ENCODE measurements at regions not wholly inside any gene's neighbourhood (a gene's known extent, or its start where the extent isn't known, plus 50 kb on each side); places are given as distances from the start of the nearest gene placed in this dataset.

GRCh38 chr2:118388771-118389170, 300.5 kb downstream of the INSIG2 start:
- no peak overlapping the region for H3K56ac ChIP-seq (ENCODE audit: low read length)
- H3K4me1 ChIP-seq (ENCODE audit: control insufficient read depth, low read depth, low read length): no peaks in the 10 kb centered on the region
- DNase-seq: no peak
- no peak overlapping the region for H4K8ac ChIP-seq (ENCODE audit: low read depth, low read length)
- H3K4me3 ChIP-seq (ENCODE audit: low read length): no peak overlapping the region
- H3K4ac ChIP-seq (ENCODE audit: low read depth, low read length): no peak overlapping the region
- no peak overlapping the region for H3K4me2 ChIP-seq (ENCODE audit: low read length)
- no peak overlapping the region for H3K18ac ChIP-seq (ENCODE audit: low read length)
- H2BK120ac ChIP-seq (ENCODE audit: low read depth, low read length): no peak overlapping the region
- WGBS (ENCODE audit: extremely low coverage, insufficient coverage, low lambda C conversion rate): 100% methylated on average over 1 of the region's 2 CpGs
- no peaks in the 10 kb centered on the region for H3K79me2 ChIP-seq (ENCODE audit: control insufficient read depth, insufficient read depth, low read length)
- no peaks in the 10 kb centered on the region for H3K36me3 ChIP-seq (ENCODE audit: control insufficient read depth, insufficient read depth, low read length)
- no peak overlapping the region for H3K23ac ChIP-seq (ENCODE audit: low read length)
- no peaks in the 10 kb centered on the region for H3K27me3 ChIP-seq (ENCODE audit: insufficient read depth, low read length, poor library complexity)
- no peak overlapping the region for H3K27ac ChIP-seq (ENCODE audit: low read depth, low read length)
- no peak overlapping the region for H3K9ac ChIP-seq (ENCODE audit: low read length)
- no peak overlapping the region for H2BK5ac ChIP-seq (ENCODE audit: low read length)
- H2BK15ac ChIP-seq (replicated peaks; ENCODE audit: low read depth): no peak overlapping the region
- no peak overlapping the region for H4K5ac ChIP-seq (ENCODE audit: low read length)
- no peaks in the 10 kb centered on the region for H3K79me1 ChIP-seq (ENCODE audit: low read length)
- no peak overlapping the region for H2AK5ac ChIP-seq (ENCODE audit: low read length)

- H2BK120ac ChIP-seq (ENCODE audit: low read depth, low read length): no peak overlapping the region
- no peak overlapping the region for H3K18ac ChIP-seq (ENCODE audit: low read length)
- no peak overlapping the region for H3K4me2 ChIP-seq (ENCODE audit: low read length)
- no peak overlapping the region for H3K9ac ChIP-seq (ENCODE audit: low read length)
- no peak overlapping the region for H2BK15ac ChIP-seq (replicated peaks; ENCODE audit: low read depth)
- no peaks in the 10 kb centered on the region for H3K27me3 ChIP-seq (ENCODE audit: insufficient read depth, low read length, poor library complexity)
- no peak overlapping the region for H3K56ac ChIP-seq (ENCODE audit: low read length)
- H3K4me1 ChIP-seq (ENCODE audit: control insufficient read depth, low read depth, low read length): no peaks in the 10 kb centered on the region
- H3K4me3 ChIP-seq (ENCODE audit: low read length): no peak overlapping the region
- no peak overlapping the region for H3K23ac ChIP-seq (ENCODE audit: low read length)
- H3K79me1 ChIP-seq (ENCODE audit: low read length): no peaks in the 10 kb centered on the region
- WGBS (ENCODE audit: extremely low coverage, insufficient coverage, low lambda C conversion rate): no CpG with 5 or more reads among the region's 1 CpG
- H3K36me3 ChIP-seq (ENCODE audit: control insufficient read depth, insufficient read depth, low read length): no peaks in the 10 kb centered on the region
- no peak overlapping the region for H3K27ac ChIP-seq (ENCODE audit: low read depth, low read length)
- H3K4ac ChIP-seq (ENCODE audit: low read depth, low read length): no peak overlapping the region
- H4K5ac ChIP-seq (ENCODE audit: low read length): no peak overlapping the region
- no peak for DNase-seq
- no peak overlapping the region for H2BK5ac ChIP-seq (ENCODE audit: low read length)
- H2AK5ac ChIP-seq (ENCODE audit: low read length): no peak overlapping the region
- H3K79me2 ChIP-seq (ENCODE audit: control insufficient read depth, insufficient read depth, low read length): no peaks in the 10 kb centered on the region
- H4K8ac ChIP-seq (ENCODE audit: low read depth, low read length): no peak overlapping the region
Measured at GRCh38 chr2:118387509-118387908, 299.2 kb downstream of the INSIG2 start.

DNA sequence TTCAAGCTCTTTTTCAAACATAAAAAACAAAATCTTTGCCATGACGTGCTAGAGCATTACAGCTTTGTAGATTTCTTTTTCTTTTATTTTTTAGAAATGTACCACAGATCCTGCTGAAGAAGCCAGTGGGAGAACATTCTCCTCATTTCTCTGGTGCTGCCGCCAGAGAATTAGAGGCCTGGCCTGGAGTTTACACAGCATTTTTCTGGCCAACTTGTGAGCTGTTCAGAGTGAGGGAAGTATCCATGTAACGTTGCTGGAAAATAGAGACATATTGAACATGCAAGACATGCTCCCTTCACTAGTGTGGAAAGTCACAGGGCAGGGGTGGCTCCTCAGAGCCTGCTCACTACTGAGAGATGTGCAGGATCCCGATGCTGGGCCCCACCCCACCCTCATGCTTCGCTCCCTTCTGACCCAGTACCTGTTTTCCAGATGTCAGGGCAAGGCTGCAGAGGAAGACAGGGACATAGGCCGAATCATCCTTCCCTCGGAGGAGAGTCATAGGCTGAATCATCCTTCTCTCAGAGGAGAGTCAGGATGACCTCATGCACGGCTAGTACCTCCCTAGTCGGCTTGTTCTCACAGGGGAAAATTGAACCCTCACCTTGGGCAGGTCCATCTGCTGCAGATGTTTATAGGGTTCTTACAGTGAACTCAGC, 298.5 kb downstream of the INSIG2 start:
- no peak overlapping the region for H2AK5ac ChIP-seq (ENCODE audit: low read length)

DNA sequence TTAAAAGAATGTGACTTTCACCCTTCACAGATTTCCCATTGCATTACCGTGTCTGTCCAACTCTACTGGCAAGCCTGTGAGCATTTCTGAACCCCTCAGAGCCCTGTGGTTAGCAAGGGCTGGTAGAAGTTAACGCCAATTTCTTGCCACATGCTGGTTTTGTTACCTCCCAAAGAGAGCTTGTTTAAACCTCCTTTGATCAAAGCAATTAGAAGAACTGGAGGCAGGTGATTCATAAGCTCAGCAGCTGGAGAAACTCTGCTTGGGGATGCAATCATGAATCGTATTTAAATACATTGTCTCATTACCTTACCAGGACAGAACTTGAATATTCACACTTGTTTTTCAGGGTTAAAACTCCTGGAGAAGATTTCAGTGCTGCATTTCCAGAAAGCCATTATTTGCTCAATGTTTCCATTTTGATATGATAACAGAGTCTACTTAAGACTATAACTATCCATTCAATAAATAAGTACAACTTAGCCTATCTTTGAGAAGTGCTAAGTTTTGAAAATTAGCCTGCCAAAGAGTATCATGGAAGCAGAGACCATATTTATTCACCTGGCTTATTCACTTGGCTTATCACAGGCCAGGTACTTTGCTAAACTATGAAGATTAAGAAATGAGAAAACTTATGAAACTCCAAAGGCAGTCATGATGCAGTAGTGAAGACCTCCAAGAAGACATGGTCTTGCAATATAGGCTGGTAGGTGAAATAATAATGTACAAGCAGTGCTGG, 292.8 kb downstream of the INSIG2 start:
- no peak overlapping the region for H4K5ac ChIP-seq (ENCODE audit: low read length)
- H2BK15ac ChIP-seq (replicated peaks; ENCODE audit: low read depth): no peak overlapping the region
- no peaks in the 10 kb centered on the region for H3K36me3 ChIP-seq (ENCODE audit: control insufficient read depth, insufficient read depth, low read length)
- H3K79me2 ChIP-seq (ENCODE audit: control insufficient read depth, insufficient read depth, low read length): no peaks in the 10 kb centered on the region
- H3K4me3 ChIP-seq (ENCODE audit: low read length): no peak overlapping the region
- H3K18ac ChIP-seq (ENCODE audit: low read length): no peak overlapping the region
- H3K4me1 ChIP-seq (ENCODE audit: control insufficient read depth, low read depth, low read length): no peaks in the 10 kb centered on the region
- H3K23ac ChIP-seq (ENCODE audit: low read length): no peak overlapping the region
- no peak for DNase-seq
- no peak overlapping the region for H3K9ac ChIP-seq (ENCODE audit: low read length)
- H4K8ac ChIP-seq (ENCODE audit: low read depth, low read length): no peak overlapping the region
- no peaks in the 10 kb centered on the region for H3K27me3 ChIP-seq (ENCODE audit: insufficient read depth, low read length, poor library complexity)
- H3K4ac ChIP-seq (ENCODE audit: low read depth, low read length): no peak overlapping the region
- no peak overlapping the region for H2BK5ac ChIP-seq (ENCODE audit: low read length)
- no peak overlapping the region for H3K27ac ChIP-seq (ENCODE audit: low read depth, low read length)
- no peak overlapping the region for H2AK5ac ChIP-seq (ENCODE audit: low read length)
- no peak overlapping the region for H3K4me2 ChIP-seq (ENCODE audit: low read length)
- WGBS (ENCODE audit: extremely low coverage, insufficient coverage, low lambda C conversion rate): no CpG with 5 or more reads among the region's 3 CpGs
- no peak overlapping the region for H3K56ac ChIP-seq (ENCODE audit: low read length)
- H3K79me1 ChIP-seq (ENCODE audit: low read length): no peaks in the 10 kb centered on the region
- H2BK120ac ChIP-seq (ENCODE audit: low read depth, low read length): no peak overlapping the region

More for the DNA sequence above, 298.5 kb downstream of the INSIG2 start:
- Histone ChIP-seq H3K79me1 (ENCODE audit: low read length) (no peaks in the 10 kb centered on the region), H3K4ac (ENCODE audit: low read depth, low read length) (no peak overlapping the region), H4K8ac (ENCODE audit: low read depth, low read length) (no peak overlapping the region), H3K9ac (ENCODE audit: low read length) (no peak overlapping the region), H2BK120ac (ENCODE audit: low read depth, low read length) (no peak overlapping the region), H3K18ac (ENCODE audit: low read length) (no peak overlapping the region), H2BK15ac (replicated peaks; ENCODE audit: low read depth) (no peak overlapping the region), H3K4me3 (ENCODE audit: low read length) (no peak overlapping the region), H3K79me2 (ENCODE audit: control insufficient read depth, insufficient read depth, low read length) (no peaks in the 10 kb centered on the region), H2BK5ac (ENCODE audit: low read length) (no peak overlapping the region), H4K5ac (ENCODE audit: low read length) (no peak overlapping the region), H3K23ac (ENCODE audit: low read length) (no peak overlapping the region), H3K56ac (ENCODE audit: low read length) (no peak overlapping the region), H3K36me3 (ENCODE audit: control insufficient read depth, insufficient read depth, low read length) (no peaks in the 10 kb centered on the region), H3K4me1 (ENCODE audit: control insufficient read depth, low read depth, low read length) (no peaks in the 10 kb centered on the region), H3K27me3 (ENCODE audit: insufficient read depth, low read length, poor library complexity) (no peaks in the 10 kb centered on the region), H3K4me2 (ENCODE audit: low read length) (no peak overlapping the region), H3K27ac (ENCODE audit: low read depth, low read length) (no peak overlapping the region)
- WGBS (ENCODE audit: extremely low coverage, insufficient coverage, low lambda C conversion rate): no CpG with 5 or more reads among the region's 9 CpGs
- peak; percentile 32 for DNase-seq

GRCh38 chr2:118375907-118376485, 287.7 kb downstream of the INSIG2 start:
- no peak overlapping the region for H3K9ac ChIP-seq (ENCODE audit: low read length)
- no peak overlapping the region for H4K5ac ChIP-seq (ENCODE audit: low read length)
- no peak overlapping the region for H2BK15ac ChIP-seq (replicated peaks; ENCODE audit: low read depth)
- H3K4me3 ChIP-seq (ENCODE audit: low read length): no peak overlapping the region
- H2AK5ac ChIP-seq (ENCODE audit: low read length): no peak overlapping the region
- H3K27ac ChIP-seq (ENCODE audit: low read depth, low read length): no peak overlapping the region
- peaks cover 7% of the 10 kb centered on the region for H3K4me1 ChIP-seq (ENCODE audit: control insufficient read depth, low read depth, low read length)
- H3K4me2 ChIP-seq (ENCODE audit: low read length): no peak overlapping the region
- WGBS (ENCODE audit: extremely low coverage, insufficient coverage, low lambda C conversion rate): no CpG with 5 or more reads among the region's 10 CpGs
- no peaks in the 10 kb centered on the region for H3K27me3 ChIP-seq (ENCODE audit: insufficient read depth, low read length, poor library complexity)
- no peak overlapping the region for H4K8ac ChIP-seq (ENCODE audit: low read depth, low read length)
- H3K23ac ChIP-seq (ENCODE audit: low read length): no peak overlapping the region
- H3K79me2 ChIP-seq (ENCODE audit: control insufficient read depth, insufficient read depth, low read length): no peaks in the 10 kb centered on the region
- H2BK120ac ChIP-seq (ENCODE audit: low read depth, low read length): no peak overlapping the region
- H3K4ac ChIP-seq (ENCODE audit: low read depth, low read length): no peak overlapping the region
- no peaks in the 10 kb centered on the region for H3K79me1 ChIP-seq (ENCODE audit: low read length)
- H3K56ac ChIP-seq (ENCODE audit: low read length): no peak overlapping the region
- no peaks in the 10 kb centered on the region for H3K36me3 ChIP-seq (ENCODE audit: control insufficient read depth, insufficient read depth, low read length)
- no peak for DNase-seq
- H3K18ac ChIP-seq (ENCODE audit: low read length): no peak overlapping the region
- H2BK5ac ChIP-seq (ENCODE audit: low read length): no peak overlapping the region
